ENCODE measurements at regions not wholly inside any gene's neighbourhood (a gene's known extent, or its start where the extent isn't known, plus 50 kb on each side); places are given as distances from the start of the nearest gene placed in this dataset.

GRCh38 chr6:79391480-79391879, 145.8 kb downstream of the LCA5 start:
- H2BK120ac ChIP-seq (ENCODE audit: low read depth, low read length): no peak overlapping the region
- no peak overlapping the region for H2BK15ac ChIP-seq (replicated peaks; ENCODE audit: low read depth)
- H3K79me2 ChIP-seq (ENCODE audit: control insufficient read depth, insufficient read depth, low read length): no peaks in the 10 kb centered on the region
- no peak overlapping the region for H3K27ac ChIP-seq (ENCODE audit: low read depth, low read length)
- H3K79me1 ChIP-seq (ENCODE audit: low read length): no peaks in the 10 kb centered on the region
- H3K4me3 ChIP-seq (ENCODE audit: low read length): no peak overlapping the region
- WGBS (ENCODE audit: extremely low coverage, insufficient coverage, low lambda C conversion rate): no CpG with 5 or more reads among the region's 1 CpG
- no peak overlapping the region for H3K4ac ChIP-seq (ENCODE audit: low read depth, low read length)
- no peak overlapping the region for H3K56ac ChIP-seq (ENCODE audit: low read length)
- H2BK5ac ChIP-seq (ENCODE audit: low read length): no peak overlapping the region
- no peaks in the 10 kb centered on the region for H3K27me3 ChIP-seq (ENCODE audit: insufficient read depth, low read length, poor library complexity)
- no peaks in the 10 kb centered on the region for H3K4me1 ChIP-seq (ENCODE audit: control insufficient read depth, low read depth, low read length)
- H3K9ac ChIP-seq (ENCODE audit: low read length): no peak overlapping the region
- H3K4me2 ChIP-seq (ENCODE audit: low read length): no peak overlapping the region
- H3K36me3 ChIP-seq (ENCODE audit: control insufficient read depth, insufficient read depth, low read length): no peaks in the 10 kb centered on the region
- H4K8ac ChIP-seq (ENCODE audit: low read depth, low read length): no peak overlapping the region
- no peak for DNase-seq
- H2AK5ac ChIP-seq (ENCODE audit: low read length): no peak overlapping the region
- H3K23ac ChIP-seq (ENCODE audit: low read length): no peak overlapping the region
- no peak overlapping the region for H4K5ac ChIP-seq (ENCODE audit: low read length)
- H3K18ac ChIP-seq (ENCODE audit: low read length): no peak overlapping the region

- Histone ChIP-seq H3K4ac (ENCODE audit: low read depth, low read length) (no peak overlapping the region), H3K36me3 (ENCODE audit: control insufficient read depth, insufficient read depth, low read length) (no peaks in the 10 kb centered on the region), H3K56ac (ENCODE audit: low read length) (no peak overlapping the region), H3K79me2 (ENCODE audit: control insufficient read depth, insufficient read depth, low read length) (no peaks in the 10 kb centered on the region), H3K4me3 (ENCODE audit: low read length) (no peak overlapping the region), H2BK15ac (replicated peaks; ENCODE audit: low read depth) (no peak overlapping the region), H3K9ac (ENCODE audit: low read length) (no peak overlapping the region), H2BK120ac (ENCODE audit: low read depth, low read length) (no peak overlapping the region), H3K27ac (ENCODE audit: low read depth, low read length) (no peak overlapping the region), H3K4me2 (ENCODE audit: low read length) (no peak overlapping the region), H3K18ac (ENCODE audit: low read length) (no peak overlapping the region), H2AK5ac (ENCODE audit: low read length) (no peak overlapping the region), H4K5ac (ENCODE audit: low read length) (no peak overlapping the region), H3K79me1 (ENCODE audit: low read length) (no peaks in the 10 kb centered on the region), H2BK5ac (ENCODE audit: low read length) (no peak overlapping the region), H4K8ac (ENCODE audit: low read depth, low read length) (no peak overlapping the region), H3K4me1 (ENCODE audit: control insufficient read depth, low read depth, low read length) (no peaks in the 10 kb centered on the region), H3K23ac (ENCODE audit: low read length) (no peak overlapping the region), H3K27me3 (ENCODE audit: insufficient read depth, low read length, poor library complexity) (no peaks in the 10 kb centered on the region)
- DNase-seq: no peak
- no CpG with 5 or more reads among the region's 4 CpGs for WGBS (ENCODE audit: extremely low coverage, insufficient coverage, low lambda C conversion rate)
Measured at GRCh38 chr6:79385893-79386292, 151.3 kb downstream of the LCA5 start.

- H2BK120ac ChIP-seq (ENCODE audit: low read depth, low read length): no peak overlapping the region
- no peak overlapping the region for H3K18ac ChIP-seq (ENCODE audit: low read length)
- no peaks in the 10 kb centered on the region for H3K27me3 ChIP-seq (ENCODE audit: insufficient read depth, low read length, poor library complexity)
- H3K4ac ChIP-seq (ENCODE audit: low read depth, low read length): no peak overlapping the region
- no peaks in the 10 kb centered on the region for H3K36me3 ChIP-seq (ENCODE audit: control insufficient read depth, insufficient read depth, low read length)
- no peak overlapping the region for H2BK5ac ChIP-seq (ENCODE audit: low read length)
- H3K4me3 ChIP-seq (ENCODE audit: low read length): no peak overlapping the region
- no peaks in the 10 kb centered on the region for H3K79me2 ChIP-seq (ENCODE audit: control insufficient read depth, insufficient read depth, low read length)
- H4K5ac ChIP-seq (ENCODE audit: low read length): no peak overlapping the region
- no peak overlapping the region for H2AK5ac ChIP-seq (ENCODE audit: low read length)
- DNase-seq: no peak
- H3K4me2 ChIP-seq (ENCODE audit: low read length): no peak overlapping the region
- WGBS (ENCODE audit: extremely low coverage, insufficient coverage, low lambda C conversion rate): no CpG with 5 or more reads among the region's 1 CpG
- no peak overlapping the region for H3K56ac ChIP-seq (ENCODE audit: low read length)
- H3K4me1 ChIP-seq (ENCODE audit: control insufficient read depth, low read depth, low read length): no peaks in the 10 kb centered on the region
- no peak overlapping the region for H3K27ac ChIP-seq (ENCODE audit: low read depth, low read length)
- no peaks in the 10 kb centered on the region for H3K79me1 ChIP-seq (ENCODE audit: low read length)
- no peak overlapping the region for H4K8ac ChIP-seq (ENCODE audit: low read depth, low read length)
- no peak overlapping the region for H2BK15ac ChIP-seq (replicated peaks; ENCODE audit: low read depth)
- no peak overlapping the region for H3K9ac ChIP-seq (ENCODE audit: low read length)
- no peak overlapping the region for H3K23ac ChIP-seq (ENCODE audit: low read length)
Measured at GRCh38 chr6:79385333-79385732, 150.9 kb upstream of the HMGN3 start.

- Histone ChIP-seq H3K27me3 (ENCODE audit: insufficient read depth, low read length, poor library complexity) (no peaks in the 10 kb centered on the region), H3K79me2 (ENCODE audit: control insufficient read depth, insufficient read depth, low read length) (no peaks in the 10 kb centered on the region), H2BK15ac (replicated peaks; ENCODE audit: low read depth) (no peak overlapping the region), H2AK5ac (ENCODE audit: low read length) (no peak overlapping the region), H3K9ac (ENCODE audit: low read length) (no peak overlapping the region), H3K36me3 (ENCODE audit: control insufficient read depth, insufficient read depth, low read length) (no peaks in the 10 kb centered on the region), H3K79me1 (ENCODE audit: low read length) (no peaks in the 10 kb centered on the region), H3K23ac (ENCODE audit: low read length) (no peak overlapping the region), H3K56ac (ENCODE audit: low read length) (no peak overlapping the region), H4K8ac (ENCODE audit: low read depth, low read length) (no peak overlapping the region), H3K4me2 (ENCODE audit: low read length) (no peak overlapping the region), H3K18ac (ENCODE audit: low read length) (no peak overlapping the region), H3K27ac (ENCODE audit: low read depth, low read length) (no peak overlapping the region), H4K5ac (ENCODE audit: low read length) (no peak overlapping the region), H3K4me1 (ENCODE audit: control insufficient read depth, low read depth, low read length) (no peaks in the 10 kb centered on the region), H2BK5ac (ENCODE audit: low read length) (no peak overlapping the region), H3K4me3 (ENCODE audit: low read length) (no peak overlapping the region), H3K4ac (ENCODE audit: low read depth, low read length) (no peak overlapping the region), H2BK120ac (ENCODE audit: low read depth, low read length) (no peak overlapping the region)
- WGBS (ENCODE audit: extremely low coverage, insufficient coverage, low lambda C conversion rate): no CpG with 5 or more reads among the region's 1 CpG
- DNase-seq: no peak
Measured at GRCh38 chr6:79384845-79385244, 150.4 kb upstream of the HMGN3 start.

- no peak overlapping the region for H3K18ac ChIP-seq (ENCODE audit: low read length)
- DNase-seq: no peak
- no peak overlapping the region for H3K4me2 ChIP-seq (ENCODE audit: low read length)
- no peak overlapping the region for H2AK5ac ChIP-seq (ENCODE audit: low read length)
- H2BK15ac ChIP-seq (replicated peaks; ENCODE audit: low read depth): no peak overlapping the region
- H3K79me1 ChIP-seq (ENCODE audit: low read length): no peaks in the 10 kb centered on the region
- no peaks in the 10 kb centered on the region for H3K36me3 ChIP-seq (ENCODE audit: control insufficient read depth, insufficient read depth, low read length)
- H3K4ac ChIP-seq (ENCODE audit: low read depth, low read length): no peak overlapping the region
- no peak overlapping the region for H3K23ac ChIP-seq (ENCODE audit: low read length)
- H2BK120ac ChIP-seq (ENCODE audit: low read depth, low read length): no peak overlapping the region
- WGBS (ENCODE audit: extremely low coverage, insufficient coverage, low lambda C conversion rate): no CpG with 5 or more reads among the region's 5 CpGs
- H2BK5ac ChIP-seq (ENCODE audit: low read length): no peak overlapping the region
- H3K79me2 ChIP-seq (ENCODE audit: control insufficient read depth, insufficient read depth, low read length): no peaks in the 10 kb centered on the region
- no peaks in the 10 kb centered on the region for H3K27me3 ChIP-seq (ENCODE audit: insufficient read depth, low read length, poor library complexity)
- H3K27ac ChIP-seq (ENCODE audit: low read depth, low read length): no peak overlapping the region
- no peak overlapping the region for H3K4me3 ChIP-seq (ENCODE audit: low read length)
- no peak overlapping the region for H4K5ac ChIP-seq (ENCODE audit: low read length)
- no peak overlapping the region for H3K56ac ChIP-seq (ENCODE audit: low read length)
- H3K9ac ChIP-seq (ENCODE audit: low read length): no peak overlapping the region
- H4K8ac ChIP-seq (ENCODE audit: low read depth, low read length): no peak overlapping the region
- no peaks in the 10 kb centered on the region for H3K4me1 ChIP-seq (ENCODE audit: control insufficient read depth, low read depth, low read length)
Measured at GRCh38 chr6:79378957-79379356, 144.5 kb upstream of the HMGN3 start.

GRCh38 chr6:79377888-79378348, 143.4 kb upstream of the HMGN3 start:
- no peaks in the 10 kb centered on the region for H3K4me1 ChIP-seq (ENCODE audit: control insufficient read depth, low read depth, low read length)
- no peak overlapping the region for H2BK5ac ChIP-seq (ENCODE audit: low read length)
- no peak overlapping the region for H2BK15ac ChIP-seq (replicated peaks; ENCODE audit: low read depth)
- no peak overlapping the region for H4K8ac ChIP-seq (ENCODE audit: low read depth, low read length)
- H3K23ac ChIP-seq (ENCODE audit: low read length): no peak overlapping the region
- H3K4me3 ChIP-seq (ENCODE audit: low read length): no peak overlapping the region
- no CpG with 5 or more reads among the region's 1 CpG for WGBS (ENCODE audit: extremely low coverage, insufficient coverage, low lambda C conversion rate)
- H3K56ac ChIP-seq (ENCODE audit: low read length): no peak overlapping the region
- no peaks in the 10 kb centered on the region for H3K27me3 ChIP-seq (ENCODE audit: insufficient read depth, low read length, poor library complexity)
- H2BK120ac ChIP-seq (ENCODE audit: low read depth, low read length): no peak overlapping the region
- no peaks in the 10 kb centered on the region for H3K79me2 ChIP-seq (ENCODE audit: control insufficient read depth, insufficient read depth, low read length)
- H3K36me3 ChIP-seq (ENCODE audit: control insufficient read depth, insufficient read depth, low read length): no peaks in the 10 kb centered on the region
- H3K18ac ChIP-seq (ENCODE audit: low read length): no peak overlapping the region
- no peak overlapping the region for H2AK5ac ChIP-seq (ENCODE audit: low read length)
- no peak for DNase-seq
- H3K4ac ChIP-seq (ENCODE audit: low read depth, low read length): no peak overlapping the region
- H3K27ac ChIP-seq (ENCODE audit: low read depth, low read length): no peak overlapping the region
- no peak overlapping the region for H3K9ac ChIP-seq (ENCODE audit: low read length)
- H4K5ac ChIP-seq (ENCODE audit: low read length): no peak overlapping the region
- H3K79me1 ChIP-seq (ENCODE audit: low read length): no peaks in the 10 kb centered on the region
- H3K4me2 ChIP-seq (ENCODE audit: low read length): no peak overlapping the region
